ENCODE measurements at regions not wholly inside any gene's neighbourhood (a gene's known extent, or its start where the extent isn't known, plus 50 kb on each side); places are given as distances from the start of the nearest gene placed in this dataset.

DNA sequence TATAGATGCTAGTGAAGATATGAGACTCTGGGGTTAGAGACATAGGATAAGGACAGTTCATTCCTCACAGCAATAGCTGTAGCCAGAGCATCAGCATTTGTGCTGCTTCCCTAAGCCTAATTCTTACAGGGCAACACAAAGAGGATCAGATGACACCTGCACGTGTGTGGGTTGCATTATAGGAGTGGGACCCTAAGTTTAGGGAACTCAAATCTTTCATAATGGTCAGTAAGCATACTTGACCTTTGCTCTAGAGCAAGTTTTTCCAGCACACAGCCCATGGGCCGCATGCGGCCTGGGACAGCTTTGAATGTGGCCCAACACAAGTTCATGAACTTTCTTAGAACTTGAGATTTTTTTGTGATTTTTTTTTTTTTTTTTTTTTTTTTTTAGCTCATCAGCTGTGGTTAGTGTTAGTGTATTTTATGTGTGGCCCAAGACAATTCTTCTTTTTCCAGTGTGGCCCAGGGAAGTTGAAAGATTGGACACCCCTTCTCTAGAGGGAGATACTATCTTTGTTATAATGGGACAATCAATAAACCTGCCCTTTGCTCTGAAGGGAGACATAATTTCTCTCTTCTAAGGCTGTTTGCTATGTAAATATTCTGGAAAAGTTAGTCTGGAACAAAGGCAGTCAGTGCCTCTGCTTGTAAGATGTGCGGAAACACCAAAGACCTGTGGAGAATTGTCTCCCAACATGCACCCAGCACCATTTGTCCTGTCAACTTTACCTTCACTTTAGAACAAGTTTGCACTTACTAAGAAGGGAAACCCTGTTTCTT, 650.2 kb downstream of the ZNF674 start (continued):
- TF ChIP-seq, protein P1, sequence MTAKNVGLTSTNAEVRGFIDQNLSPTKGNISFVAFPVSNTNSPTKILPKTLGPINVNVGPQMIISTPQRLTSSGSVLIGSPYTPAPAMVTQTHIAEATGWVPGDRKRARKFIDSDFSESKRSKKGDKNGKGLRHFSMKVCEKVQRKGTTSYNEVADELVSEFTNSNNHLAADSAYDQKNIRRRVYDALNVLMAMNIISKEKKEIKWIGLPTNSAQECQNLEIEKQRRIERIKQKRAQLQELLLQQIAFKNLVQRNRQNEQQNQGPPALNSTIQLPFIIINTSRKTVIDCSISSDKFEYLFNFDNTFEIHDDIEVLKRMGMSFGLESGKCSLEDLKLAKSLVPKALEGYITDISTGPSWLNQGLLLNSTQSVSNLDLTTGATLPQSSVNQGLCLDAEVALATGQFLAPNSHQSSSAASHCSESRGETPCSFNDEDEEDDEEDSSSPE (CRISPR knock-in tag; IDR thresholded peaks at IDR 0.05): no peak
- peak; percentile 49; the same call in 1 of the 2 replicates for TF ChIP-seq TBX2 (CRISPR knock-in tag; IDR thresholded peaks at IDR 0.05; ENCODE audit: borderline replicate concordance)
- TF ChIP-seq, protein P2, sequence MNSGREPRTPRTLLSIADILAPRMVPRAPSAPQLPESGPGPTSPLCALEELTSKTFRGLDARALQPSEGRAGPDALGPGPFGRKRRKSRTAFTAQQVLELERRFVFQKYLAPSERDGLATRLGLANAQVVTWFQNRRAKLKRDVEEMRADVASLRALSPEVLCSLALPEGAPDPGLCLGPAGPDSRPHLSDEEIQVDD (CRISPR knock-in tag; IDR thresholded peaks at IDR 0.05; ENCODE audit: borderline replicate concordance): no peak
- TF ChIP-seq ONECUT2 (CRISPR knock-in tag; IDR thresholded peaks at IDR 0.05): peak; percentile 91
- TF ChIP-seq SIX1 (CRISPR knock-in tag; IDR thresholded peaks at IDR 0.05; ENCODE audit: borderline replicate concordance): peak; percentile 87; the same call in 1 of the 2 replicates
- TF ChIP-seq TEAD3 (CRISPR knock-in tag; optimal IDR thresholded peaks at IDR 0.05; ENCODE audit: borderline replicate concordance): peak; percentile 15
- TF ChIP-seq CEBPG (CRISPR knock-in tag; IDR thresholded peaks at IDR 0.05): 0 out of 2 replicates have a peak, but pooled peaks have one; percentile 26
- TF ChIP-seq, protein P3, sequence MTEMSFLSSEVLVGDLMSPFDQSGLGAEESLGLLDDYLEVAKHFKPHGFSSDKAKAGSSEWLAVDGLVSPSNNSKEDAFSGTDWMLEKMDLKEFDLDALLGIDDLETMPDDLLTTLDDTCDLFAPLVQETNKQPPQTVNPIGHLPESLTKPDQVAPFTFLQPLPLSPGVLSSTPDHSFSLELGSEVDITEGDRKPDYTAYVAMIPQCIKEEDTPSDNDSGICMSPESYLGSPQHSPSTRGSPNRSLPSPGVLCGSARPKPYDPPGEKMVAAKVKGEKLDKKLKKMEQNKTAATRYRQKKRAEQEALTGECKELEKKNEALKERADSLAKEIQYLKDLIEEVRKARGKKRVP (CRISPR knock-in tag; IDR thresholded peaks at IDR 0.05): no peak
- TF ChIP-seq ZKSCAN5 (CRISPR knock-in tag; IDR thresholded peaks at IDR 0.05): no peak
- no peak; the same call in 1 of the 2 replicates for TF ChIP-seq FOXO1 (CRISPR knock-in tag; IDR thresholded peaks at IDR 0.05)
- TF ChIP-seq EP300 (IDR thresholded peaks at IDR 0.05; ENCODE audit: low read depth in 2 of 2, low read length in 2 of 2): peak in 1 of 2 experiments; percentile 76; a peak in 2 of 4 replicates
- peak; percentile 28; the same call in 1 of the 2 replicates for TF ChIP-seq EP300 (CRISPR knock-in tag; IDR thresholded peaks at IDR 0.05; ENCODE audit: borderline replicate concordance)
- TF ChIP-seq ZBTB1 (CRISPR knock-in tag; IDR thresholded peaks at IDR 0.05; ENCODE audit: borderline replicate concordance): no peak
- TF ChIP-seq HNF4G (IDR thresholded peaks at IDR 0.05; ENCODE audit: borderline replicate concordance, low read depth, low read length): 0 out of 2 replicates have a peak, but pooled peaks have one; percentile 24
- no peak for TF ChIP-seq HNF4G (CRISPR knock-in tag; IDR thresholded peaks at IDR 0.05; ENCODE audit: borderline replicate concordance, low read depth)
- TF ChIP-seq HOXA3 (CRISPR knock-in tag; IDR thresholded peaks at IDR 0.05): no peak
- 0 out of 2 replicates have a peak, but pooled peaks have one; percentile 18 for TF ChIP-seq SAP130 (CRISPR knock-in tag; IDR thresholded peaks at IDR 0.05; ENCODE audit: low read depth)
- peak; percentile 48 for TF ChIP-seq PPARG (CRISPR knock-in tag; conservative IDR thresholded peaks at IDR 0.05)
- TF ChIP-seq SMC3 (IDR thresholded peaks at IDR 0.05; ENCODE audit: low read length): no peak
- TF ChIP-seq, protein P4, sequence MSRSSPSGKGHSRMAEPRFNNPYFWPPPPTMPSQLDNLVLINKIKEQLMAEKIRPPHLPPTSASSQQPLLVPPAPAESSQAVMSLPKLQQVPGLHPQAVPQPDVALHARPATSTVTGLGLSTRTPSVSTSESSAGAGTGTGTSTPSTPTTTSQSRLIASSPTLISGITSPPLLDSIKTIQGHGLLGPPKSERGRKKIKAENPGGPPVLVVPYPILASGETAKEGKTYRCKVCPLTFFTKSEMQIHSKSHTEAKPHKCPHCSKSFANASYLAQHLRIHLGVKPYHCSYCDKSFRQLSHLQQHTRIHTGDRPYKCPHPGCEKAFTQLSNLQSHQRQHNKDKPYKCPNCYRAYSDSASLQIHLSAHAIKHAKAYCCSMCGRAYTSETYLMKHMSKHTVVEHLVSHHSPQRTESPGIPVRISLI (CRISPR knock-in tag; IDR thresholded peaks at IDR 0.05; ENCODE audit: borderline replicate concordance): peak; percentile 70; the same call in 1 of the 2 replicates
- TF ChIP-seq ZC3H13 (CRISPR knock-in tag; IDR thresholded peaks at IDR 0.05): no peak
- no peak for TF ChIP-seq ZNF788 (CRISPR knock-in tag; IDR thresholded peaks at IDR 0.05; ENCODE audit: borderline replicate concordance)
- no peak for TF ChIP-seq RBM22 (optimal IDR thresholded peaks at IDR 0.05; ENCODE audit: low read length)
- no peak for TF ChIP-seq CENPX (CRISPR knock-in tag; IDR thresholded peaks at IDR 0.05)
- no peak for TF ChIP-seq HNRNPK (IDR thresholded peaks at IDR 0.05; ENCODE audit: low read depth, low read length, poor library complexity, severe bottlenecking)
- TF ChIP-seq FOSL2 (CRISPR knock-in tag; IDR thresholded peaks at IDR 0.05): peak; percentile 5; the same call in 1 of the 2 replicates
- no peak for TF ChIP-seq RFXANK (CRISPR knock-in tag; IDR thresholded peaks at IDR 0.05)
- TF ChIP-seq SKI (IDR thresholded peaks at IDR 0.05; ENCODE audit: partially characterized antibody): peak; percentile 14
- peak; percentile 72 for TF ChIP-seq RXRB (CRISPR knock-in tag; IDR thresholded peaks at IDR 0.05; ENCODE audit: borderline replicate concordance)
